Germinal center (tissue), 1 donor: ENCODE measurements at regions not wholly inside any gene's neighbourhood (a gene's known extent, or its start where the extent isn't known, plus 50 kb on each side); places are given as distances from the start of the nearest gene placed in this dataset.
"Not testable (repeated sequence)": the region's sequence is repeated elsewhere in the genome, so short reads cannot be mapped to it uniquely, and the experiment has no call there.

Source experiments
- DNase-seq: peaks from one replicate; pipeline ENCODE4 v3.0.0; 2012; ENCODE audit warnings: mixed read lengths, low spot score

GRCh38 chr7:86202833-86203232 lies 440.9 kb upstream of the GRM3 start:
- no peak for DNase-seq

- DNase-seq = no peak
Measured at GRCh38 chr7:86201767-86202166, 441.9 kb upstream of the GRM3 start.

GRCh38 chr7:86199881-86200614 lies 443.7 kb upstream of the GRM3 start:
- no peak for DNase-seq

- no peak for DNase-seq
Measured at GRCh38 chr7:86190351-86190750, 453.4 kb upstream of the GRM3 start.

GRCh38 chr7:86181474-86181873 lies 462.2 kb upstream of the GRM3 start:
- DNase-seq = no peak

- DNase-seq = no peak
Measured at GRCh38 chr7:86164827-86165226, 478.9 kb upstream of the GRM3 start.

GRCh38 chr7:86158111-86158510 lies 485.6 kb upstream of the GRM3 start:
- no peak for DNase-seq

- no peak for DNase-seq
Measured at GRCh38 chr7:86155623-86156022, 488.1 kb upstream of the GRM3 start.

- DNase-seq = no peak
Measured at GRCh38 chr7:86152926-86153325, 490.8 kb upstream of the GRM3 start.

GRCh38 chr7:86149024-86149665 lies 494.6 kb upstream of the GRM3 start:
- DNase-seq = no peak

GRCh38 chr7:86148501-86148900 lies 495.2 kb upstream of the GRM3 start:
- no peak for DNase-seq

GRCh38 chr7:86137343-86137742 lies 506.4 kb upstream of the GRM3 start:
- no peak for DNase-seq

- DNase-seq = no peak
Measured at GRCh38 chr7:86130268-86130667, 513.4 kb upstream of the GRM3 start.

GRCh38 chr7:86123476-86123875 lies 520.2 kb upstream of the GRM3 start:
- DNase-seq = no peak

GRCh38 chr7:86094166-86094669 lies 549.5 kb upstream of the GRM3 start:
- no peak for DNase-seq

GRCh38 chr7:86091369-86091768 lies 552.3 kb upstream of the GRM3 start:
- no peak for DNase-seq

GRCh38 chr7:86089455-86089854 lies 554.3 kb upstream of the GRM3 start:
- DNase-seq = no peak

GRCh38 chr7:86064572-86064971 lies 579.1 kb upstream of the GRM3 start:
- not testable (repeated sequence) for DNase-seq

- DNase-seq = no peak
Measured at GRCh38 chr7:86058649-86059048, 585.1 kb upstream of the GRM3 start.

GRCh38 chr7:86050918-86051317 lies 592.8 kb upstream of the GRM3 start:
- no peak for DNase-seq

- DNase-seq = no peak
Measured at GRCh38 chr7:86049910-86050309, 593.8 kb upstream of the GRM3 start.

GRCh38 chr7:86045197-86045596 lies 598.5 kb upstream of the GRM3 start:
- DNase-seq = not testable (repeated sequence)

- no peak for DNase-seq
Measured at GRCh38 chr7:86025807-86026206, 617.9 kb upstream of the GRM3 start.

GRCh38 chr7:86013662-86014061 lies 630.0 kb upstream of the GRM3 start:
- DNase-seq = no peak
